ENCODE measurements at regions not wholly inside any gene's neighbourhood (a gene's known extent, or its start where the extent isn't known, plus 50 kb on each side); places are given as distances from the start of the nearest gene placed in this dataset.

- no peak for TF ChIP-seq EZH2 (IDR thresholded peaks at IDR 0.05; ENCODE audit: borderline replicate concordance, low read depth, low read length, severe bottlenecking)
- no peak for TF ChIP-seq CTCF (IDR thresholded peaks at IDR 0.05; ENCODE audit: borderline replicate concordance, extremely low read depth, low read length, poor library complexity, severe bottlenecking)
- Histone ChIP-seq H3K27me3 (ENCODE audit: insufficient read depth, low read length, poor library complexity) (no peaks in the 10 kb centered on the region), H4K20me1 (ENCODE audit: insufficient read depth, low read length) (no peaks in the 10 kb centered on the region), H3K4me2 (ENCODE audit: insufficient read depth, low read length) (no peak overlapping the region), H3K4me1 (ENCODE audit: insufficient read depth, low read length) (no peaks in the 10 kb centered on the region), H3K4me3 (ENCODE audit: low read depth in 1 of 2, low read length in 2 of 2) (no peak overlapping the region), H3K9ac (ENCODE audit: low read depth, low read length) (no peak overlapping the region), H2AFZ (ENCODE audit: low read depth, low read length) (no peak overlapping the region), H3K79me2 (ENCODE audit: insufficient read depth, low read length) (no peaks in the 10 kb centered on the region), H3K9me3 (ENCODE audit: insufficient read depth, low read length, severe bottlenecking) (peaks cover 4% of the 10 kb centered on the region), H3K27ac (ENCODE audit: low read length) (no peak overlapping the region), H3K36me3 (ENCODE audit: insufficient read depth, low read length) (no peaks in the 10 kb centered on the region)
- ATAC-seq (ENCODE audit: insufficient read depth, low read depth) (no peak), DNase-seq (no peak)
These were observed 138.4 kb upstream of the PELI2 start for GRCh38 chr14:55979781-55980180.

- Histone ChIP-seq H3K9me3 (ENCODE audit: insufficient read depth, low read length, severe bottlenecking) (peaks cover 4% of the 10 kb centered on the region), H3K4me1 (ENCODE audit: insufficient read depth, low read length) (no peaks in the 10 kb centered on the region), H4K20me1 (ENCODE audit: insufficient read depth, low read length) (no peaks in the 10 kb centered on the region), H3K4me2 (ENCODE audit: insufficient read depth, low read length) (no peak overlapping the region), H3K27ac (ENCODE audit: low read length) (no peak overlapping the region), H2AFZ (ENCODE audit: low read depth, low read length) (no peak overlapping the region), H3K79me2 (ENCODE audit: insufficient read depth, low read length) (no peaks in the 10 kb centered on the region), H3K9ac (ENCODE audit: low read depth, low read length) (no peak overlapping the region), H3K4me3 (ENCODE audit: low read depth in 1 of 2, low read length in 2 of 2) (no peak overlapping the region), H3K27me3 (ENCODE audit: insufficient read depth, low read length, poor library complexity) (no peaks in the 10 kb centered on the region), H3K36me3 (ENCODE audit: insufficient read depth, low read length) (no peaks in the 10 kb centered on the region)
- no peak for TF ChIP-seq EZH2 (IDR thresholded peaks at IDR 0.05; ENCODE audit: borderline replicate concordance, low read depth, low read length, severe bottlenecking)
- TF ChIP-seq CTCF (IDR thresholded peaks at IDR 0.05; ENCODE audit: borderline replicate concordance, extremely low read depth, low read length, poor library complexity, severe bottlenecking): no peak
- ATAC-seq (ENCODE audit: insufficient read depth, low read depth): no peak
- no peak for DNase-seq
These were observed 137.2 kb upstream of the PELI2 start for GRCh38 chr14:55980970-55981369.

- Histone ChIP-seq H3K9ac (ENCODE audit: low read depth, low read length) (no peak overlapping the region), H3K79me2 (ENCODE audit: insufficient read depth, low read length) (no peaks in the 10 kb centered on the region), H3K27ac (ENCODE audit: low read length) (no peak overlapping the region), H3K4me1 (ENCODE audit: insufficient read depth, low read length) (no peaks in the 10 kb centered on the region), H2AFZ (ENCODE audit: low read depth, low read length) (no peak overlapping the region), H3K4me2 (ENCODE audit: insufficient read depth, low read length) (no peak overlapping the region), H3K36me3 (ENCODE audit: insufficient read depth, low read length) (no peaks in the 10 kb centered on the region), H3K4me3 (ENCODE audit: low read depth in 1 of 2, low read length in 2 of 2) (no peak overlapping the region), H3K9me3 (ENCODE audit: insufficient read depth, low read length, severe bottlenecking) (peaks cover under 1% of the 10 kb centered on the region), H3K27me3 (ENCODE audit: insufficient read depth, low read length, poor library complexity) (no peaks in the 10 kb centered on the region), H4K20me1 (ENCODE audit: insufficient read depth, low read length) (no peaks in the 10 kb centered on the region)
- DNase-seq: no peak
- TF ChIP-seq CTCF (IDR thresholded peaks at IDR 0.05; ENCODE audit: borderline replicate concordance, extremely low read depth, low read length, poor library complexity, severe bottlenecking) (no peak), EZH2 (IDR thresholded peaks at IDR 0.05; ENCODE audit: borderline replicate concordance, low read depth, low read length, severe bottlenecking) (no peak)
- no peak for ATAC-seq (ENCODE audit: insufficient read depth, low read depth)
These were observed 132.1 kb upstream of the PELI2 start for GRCh38 chr14:55986069-55986468.

- H3K36me3 ChIP-seq (ENCODE audit: insufficient read depth, low read length): no peaks in the 10 kb centered on the region
- TF ChIP-seq EZH2 (IDR thresholded peaks at IDR 0.05; ENCODE audit: borderline replicate concordance, low read depth, low read length, severe bottlenecking) (no peak), CTCF (IDR thresholded peaks at IDR 0.05; ENCODE audit: borderline replicate concordance, extremely low read depth, low read length, poor library complexity, severe bottlenecking) (no peak)
- H3K9ac ChIP-seq (ENCODE audit: low read depth, low read length): no peak overlapping the region
- H2AFZ ChIP-seq (ENCODE audit: low read depth, low read length): no peak overlapping the region
- no peak overlapping the region for H3K4me2 ChIP-seq (ENCODE audit: insufficient read depth, low read length)
- DNase-seq (no peak), ATAC-seq (ENCODE audit: insufficient read depth, low read depth) (no peak)
- no peak overlapping the region for H3K4me3 ChIP-seq (ENCODE audit: low read depth in 1 of 2, low read length in 2 of 2)
- no peak overlapping the region for H3K27ac ChIP-seq (ENCODE audit: low read length)
- H3K79me2 ChIP-seq (ENCODE audit: insufficient read depth, low read length): no peaks in the 10 kb centered on the region
- H3K4me1 ChIP-seq (ENCODE audit: insufficient read depth, low read length): peaks cover 40% of the 10 kb centered on the region
- H4K20me1 ChIP-seq (ENCODE audit: insufficient read depth, low read length): no peaks in the 10 kb centered on the region; the same call in 1 of the 2 replicates
- no peaks in the 10 kb centered on the region for H3K27me3 ChIP-seq (ENCODE audit: insufficient read depth, low read length, poor library complexity)
- peaks cover 13% of the 10 kb centered on the region for H3K9me3 ChIP-seq (ENCODE audit: insufficient read depth, low read length, severe bottlenecking)
These were observed 117.4 kb upstream of the PELI2 start for GRCh38 chr14:56000846-56001245.

Data from DND-41 (cell line).